NCI-H82 (cell line): ENCODE measurements at regions not wholly inside any gene's neighbourhood (a gene's known extent, or its start where the extent isn't known, plus 50 kb on each side); places are given as distances from the start of the nearest gene placed in this dataset.
"Not testable (repeated sequence)": the region's sequence is repeated elsewhere in the genome, so short reads cannot be mapped to it uniquely, and the experiment has no call there.

Experiments used
- DNase-seq: peaks from one replicate; lab custom pipeline; 2025; lab: John Stamatoyannopoulos, UW

- DNase-seq = peak; percentile 22
Measured at GRCh38 chr4:121616449-121616848, 80.3 kb downstream of the ANXA5 start.

- DNase-seq = no peak
Measured at GRCh38 chr4:121614101-121614500, 82.7 kb downstream of the ANXA5 start.

- no peak for DNase-seq
Measured at GRCh38 chr4:121599049-121599448, 97.7 kb downstream of the ANXA5 start.

- DNase-seq = no peak
Measured at GRCh38 chr4:121597346-121597934, 99.3 kb downstream of the ANXA5 start.

- no peak for DNase-seq
Measured at GRCh38 chr4:121594796-121595526, 101.8 kb downstream of the ANXA5 start.

- no peak for DNase-seq
Measured at GRCh38 chr4:121593760-121594159, 103.0 kb downstream of the ANXA5 start.

- not testable (repeated sequence) for DNase-seq
Measured at GRCh38 chr4:121592257-121592656, 104.5 kb downstream of the ANXA5 start.

- no peak for DNase-seq
Measured at GRCh38 chr4:121584836-121585235, 111.9 kb downstream of the ANXA5 start.

GRCh38 chr4:121583396-121583795 lies 113.4 kb downstream of the ANXA5 start:
- no peak for DNase-seq

GRCh38 chr4:121582296-121582695 lies 114.5 kb downstream of the ANXA5 start:
- no peak for DNase-seq

- not testable (repeated sequence) for DNase-seq
Measured at GRCh38 chr4:121575392-121575791, 121.4 kb downstream of the ANXA5 start.

- DNase-seq = no peak
Measured at GRCh38 chr4:121574618-121575017, 122.2 kb downstream of the ANXA5 start.

- DNase-seq = no peak
Measured at GRCh38 chr4:121567748-121568147, 129.0 kb downstream of the ANXA5 start.

GRCh38 chr4:121564840-121565375 lies 131.9 kb downstream of the ANXA5 start:
- DNase-seq = no peak

GRCh38 chr4:121562811-121563210 lies 134.0 kb downstream of the ANXA5 start:
- no peak for DNase-seq

- no peak for DNase-seq
Measured at GRCh38 chr4:121555315-121556107, 141.3 kb downstream of the ANXA5 start.

- DNase-seq = no peak
Measured at GRCh38 chr4:121554382-121554781, 142.4 kb downstream of the ANXA5 start.

- DNase-seq = no peak
Measured at GRCh38 chr4:121551881-121552280, 144.9 kb downstream of the ANXA5 start.

- DNase-seq = no peak
Measured at GRCh38 chr4:121551271-121551670, 145.5 kb downstream of the ANXA5 start.

- no peak for DNase-seq
Measured at GRCh38 chr4:121541696-121542095, 155.1 kb downstream of the ANXA5 start.

GRCh38 chr4:121535351-121535750 lies 154.5 kb upstream of the QRFPR start:
- no peak for DNase-seq

GRCh38 chr4:121534187-121534586 lies 153.4 kb upstream of the QRFPR start:
- DNase-seq = no peak

GRCh38 chr4:121526509-121526908 lies 145.7 kb upstream of the QRFPR start:
- DNase-seq = no peak
